Suprapubic skin (tissue), 4 donors: ENCODE measurements at regions not wholly inside any gene's neighbourhood (a gene's known extent, or its start where the extent isn't known, plus 50 kb on each side); places are given as distances from the start of the nearest gene placed in this dataset.

Experiments
- CTCF ChIP-seq, 2 donors: fragments of 200-600 bp in 1 of 2; fragments of 450-650 bp in 1 of 2; sonication (generic) in 1 of 2; IDR thresholded peaks; one replicate each; pipeline ENCODE4 v1.5.1; 2016 to 2019; ENCODE audit warnings: antibody characterized with exemption in 2 of 2, mild to moderate bottlenecking in 1 of 2, moderate library complexity in 1 of 2
- POLR2A ChIP-seq, 2 donors: fragments of 450-650 bp; IDR thresholded peaks; one replicate each; pipeline ENCODE4 v1.6.1; 2017; ENCODE audit warnings: antibody characterized with exemption in 2 of 2, mild to moderate bottlenecking in 2 of 2, moderate library complexity in 2 of 2
- POLR2AphosphoS5 ChIP-seq, 3 donors: sonication (generic); formaldehyde crosslinking; IDR thresholded peaks; one replicate each; pipeline ENCODE4 v1.6.1; 2017; ENCODE audit warnings: antibody characterized with exemption in 3 of 3

GRCh38 chr18:46236156-46236555 lies 132.0 kb downstream of the HAUS1 start:
- TF ChIP-seq POLR2AphosphoS5 (IDR thresholded peaks at IDR 0.05) (no peak), CTCF (IDR thresholded peaks at IDR 0.05) (no peak), POLR2A (IDR thresholded peaks at IDR 0.05) (no peak)
